HG02943 (cell line): ENCODE measurements at regions not wholly inside any gene's neighbourhood (a gene's known extent, or its start where the extent isn't known, plus 50 kb on each side); places are given as distances from the start of the nearest gene placed in this dataset.
"Not testable (repeated sequence)": the region's sequence is repeated elsewhere in the genome, so short reads cannot be mapped to it uniquely, and the experiment has no call there.

Source experiments
- ATAC-seq: cut with Tn5 transposase; IDR thresholded peaks from one replicate; pipeline ENCODE4 v1.9.1; 2021; ENCODE audit warnings: mild to moderate bottlenecking, low read depth, moderate library complexity; ENCODE audit not compliant: unreplicated experiment

DNA sequence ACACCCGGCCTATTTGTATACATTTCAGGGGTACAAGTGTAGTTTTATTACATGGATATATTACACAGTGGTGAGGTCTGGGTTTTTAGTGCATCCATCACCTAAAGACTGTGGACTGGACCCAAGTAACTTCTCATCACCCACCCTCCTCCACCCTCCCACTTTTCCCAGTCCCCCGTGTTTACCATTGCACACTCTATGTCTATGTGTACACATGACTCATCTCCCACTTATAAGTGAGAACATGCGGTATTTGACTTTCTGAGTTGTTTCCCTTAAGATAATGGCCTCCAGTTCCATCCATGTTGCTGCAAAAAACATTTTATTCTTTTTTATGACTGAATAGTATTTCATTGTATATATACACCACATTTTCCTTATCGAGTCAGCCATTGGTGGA, 98.9 kb upstream of the WAC start:
- no peak for ATAC-seq

DNA sequence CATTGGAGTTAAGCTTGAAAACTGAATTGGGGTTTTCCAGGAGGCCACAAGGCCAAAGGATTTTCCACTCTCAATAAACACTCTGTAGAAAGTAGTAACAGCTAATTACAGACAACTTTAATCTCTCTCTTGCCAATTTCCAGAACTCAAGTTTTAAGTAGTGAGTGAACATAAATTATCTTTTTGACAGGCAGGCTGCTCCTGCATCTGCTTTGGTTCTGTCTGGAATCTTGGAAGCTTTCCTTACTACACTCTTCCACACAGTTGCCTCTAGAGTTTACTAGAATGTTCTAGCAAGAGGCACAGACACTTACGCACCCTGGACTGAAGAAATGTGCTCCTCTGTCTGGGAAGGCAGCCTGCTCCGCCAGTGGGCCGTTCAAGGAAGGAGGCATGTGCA, 90.5 kb upstream of the WAC start:
- ATAC-seq: no peak

DNA sequence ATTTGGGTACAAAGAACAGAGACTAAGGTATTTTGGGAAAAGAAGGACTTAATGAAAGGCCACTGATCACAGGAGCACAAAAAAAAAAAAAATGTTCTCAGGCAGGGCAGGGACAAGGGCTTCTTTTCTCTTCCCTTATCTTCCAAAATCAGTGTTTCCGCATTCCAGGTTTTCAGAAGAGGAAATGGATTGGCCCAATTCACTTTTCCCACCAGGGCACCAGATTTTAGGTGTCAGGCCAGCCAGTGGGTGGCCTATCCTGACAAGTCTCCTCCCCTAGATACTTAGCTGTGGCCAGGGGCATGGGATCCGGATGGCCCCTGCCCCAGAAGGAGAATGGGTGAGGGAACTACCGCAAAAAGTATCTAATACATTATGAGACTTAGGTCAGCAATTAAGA, 88.9 kb upstream of the WAC start:
- ATAC-seq: no peak

DNA sequence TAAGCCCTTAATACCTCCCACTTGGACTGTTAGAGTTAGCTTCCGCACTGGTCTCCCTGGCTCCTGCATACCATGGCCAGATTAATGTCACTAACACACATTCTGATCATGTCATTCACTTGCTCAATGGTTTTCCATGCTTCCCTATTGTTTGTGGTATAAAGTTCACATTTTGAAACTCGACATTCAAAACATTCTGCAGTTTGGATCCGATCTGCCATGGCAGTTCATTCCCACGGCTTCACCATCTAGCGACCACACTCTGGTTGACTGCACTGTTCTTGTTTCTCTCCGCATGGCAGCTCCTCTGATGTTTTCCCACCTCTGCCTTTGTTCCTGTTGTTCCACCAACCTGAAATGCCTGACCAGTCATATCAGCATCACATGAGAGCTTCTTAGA, 87.4 kb upstream of the WAC start:
- no peak for ATAC-seq

DNA sequence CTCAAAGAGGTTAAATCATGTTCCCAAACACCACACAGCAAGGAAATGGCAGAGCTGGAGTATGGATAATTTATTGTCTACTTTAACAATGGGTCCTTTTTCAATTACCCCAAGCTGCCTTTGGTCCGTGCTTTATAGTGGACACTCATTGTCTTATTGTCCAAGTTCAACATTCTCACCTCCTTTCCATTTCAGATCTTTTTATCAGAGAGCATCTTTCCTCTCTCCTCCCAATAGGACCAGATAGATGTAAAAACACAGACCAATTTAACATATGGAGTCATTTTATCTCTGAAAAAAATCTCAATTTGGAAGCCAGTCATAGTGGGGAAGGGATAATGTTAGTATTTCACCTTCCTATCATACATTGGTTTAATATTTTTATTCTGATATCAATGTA, 83.5 kb upstream of the WAC start:
- no peak for ATAC-seq

DNA sequence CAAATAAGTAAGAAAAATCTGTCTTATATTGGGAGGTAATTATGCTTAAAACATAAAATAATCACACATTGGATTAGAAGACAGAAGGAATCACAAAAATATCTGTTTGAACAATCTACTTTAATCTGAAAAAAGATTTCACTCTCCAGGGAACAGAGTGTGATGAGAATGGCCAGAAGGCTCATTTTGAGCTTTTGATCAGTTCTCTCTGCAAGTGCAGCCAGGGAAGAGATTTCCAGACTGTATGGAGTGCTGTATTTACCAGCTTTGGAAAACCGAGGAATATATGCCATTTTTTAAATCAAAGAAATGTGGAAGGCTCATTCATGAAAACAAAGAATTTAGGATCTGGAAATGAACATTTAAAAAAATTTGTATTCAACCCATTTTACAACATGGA, 83.0 kb upstream of the WAC start:
- ATAC-seq: no peak

DNA sequence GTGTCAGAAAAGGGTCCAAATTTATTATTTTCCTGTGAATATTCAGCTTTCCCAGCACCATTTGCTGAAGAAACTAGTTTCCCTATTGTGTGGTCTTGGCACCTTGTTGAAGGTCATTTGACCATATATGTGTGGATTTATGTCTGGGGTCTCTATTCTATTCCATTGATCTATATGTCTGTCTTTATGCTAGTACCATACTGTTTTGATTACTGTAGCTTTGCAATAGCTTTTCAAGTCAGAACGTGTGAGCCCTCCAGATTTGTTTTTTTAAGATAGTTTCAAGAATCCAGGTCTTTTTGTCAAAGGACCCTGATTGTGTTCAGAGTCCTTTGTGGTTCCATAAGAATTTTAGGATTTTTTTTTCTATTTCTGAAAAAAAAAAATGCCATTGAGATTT, 79.0 kb upstream of the WAC start:
- ATAC-seq: no peak

DNA sequence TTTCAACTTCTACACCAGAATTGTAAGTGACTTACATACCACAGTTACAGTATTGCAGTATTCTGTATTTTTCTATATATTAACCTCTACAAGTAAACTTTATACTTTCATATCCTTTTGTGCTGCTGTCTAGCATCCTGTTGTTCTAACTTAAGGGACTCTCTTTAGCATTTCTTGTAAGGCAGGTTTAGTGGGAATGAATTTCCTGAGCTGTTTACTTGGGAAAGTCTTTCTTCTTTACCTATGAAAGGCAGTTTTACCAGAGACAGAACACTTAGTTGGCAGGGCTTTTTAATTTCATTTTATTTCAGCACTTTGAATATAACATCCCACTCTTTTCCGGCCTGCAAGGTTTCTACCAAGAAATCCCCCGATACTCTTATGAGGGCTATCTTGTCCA, 75.8 kb upstream of the WAC start:
- ATAC-seq: no peak

DNA sequence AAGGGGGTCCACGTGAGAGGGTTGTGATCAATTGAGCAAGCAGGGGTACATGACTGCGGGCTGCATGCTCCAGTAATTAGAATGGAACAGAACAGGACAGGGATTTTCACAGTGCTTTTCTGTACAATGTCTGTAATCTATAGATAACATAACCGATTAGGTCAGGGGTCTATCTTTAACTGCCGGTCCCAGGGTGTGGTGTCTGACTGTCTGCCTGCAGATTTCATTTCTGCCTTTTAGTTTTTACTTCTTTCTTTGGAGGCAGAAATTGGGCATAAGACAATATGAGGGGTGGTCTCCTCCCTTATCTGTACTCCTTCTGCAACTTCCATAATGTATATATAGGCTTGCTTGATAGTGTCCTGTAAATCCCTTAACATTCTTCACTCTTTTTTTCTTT, 75.0 kb upstream of the WAC start:
- ATAC-seq: not testable (repeated sequence)

DNA sequence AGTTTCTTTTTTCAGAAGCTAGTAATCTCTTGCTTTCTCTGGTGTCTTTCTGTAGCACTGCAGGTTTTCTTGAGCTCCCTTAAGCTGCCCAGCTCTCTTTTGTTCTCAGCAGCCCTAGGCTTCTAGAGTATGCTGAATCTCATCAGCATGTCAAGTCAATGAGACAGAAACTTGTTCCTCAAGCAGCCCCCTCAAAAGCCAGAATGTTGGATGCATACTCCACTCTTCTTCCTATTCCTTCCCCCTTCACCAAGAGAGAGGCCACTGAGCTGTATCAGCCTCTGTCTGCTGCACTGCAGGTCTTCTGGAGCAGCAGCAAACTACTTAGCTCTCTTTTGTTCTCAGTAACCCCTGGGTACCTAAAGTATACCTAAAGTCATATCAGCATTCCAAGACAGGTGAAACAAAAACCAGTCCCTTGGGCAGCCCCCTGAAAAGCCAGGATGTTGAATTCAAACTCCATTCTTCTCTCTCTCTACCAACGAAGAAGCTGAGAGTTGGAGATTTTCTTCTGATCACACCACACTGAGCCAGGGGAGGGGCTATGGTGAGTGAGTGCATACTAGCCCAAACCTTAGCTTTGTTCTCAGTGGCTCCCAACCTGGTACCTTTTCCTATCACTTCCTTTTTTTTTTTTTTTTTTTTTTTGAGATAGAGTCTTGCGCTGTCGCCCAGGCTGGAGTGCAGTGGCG, 73.3 kb upstream of the WAC start:
- no peak for ATAC-seq

DNA sequence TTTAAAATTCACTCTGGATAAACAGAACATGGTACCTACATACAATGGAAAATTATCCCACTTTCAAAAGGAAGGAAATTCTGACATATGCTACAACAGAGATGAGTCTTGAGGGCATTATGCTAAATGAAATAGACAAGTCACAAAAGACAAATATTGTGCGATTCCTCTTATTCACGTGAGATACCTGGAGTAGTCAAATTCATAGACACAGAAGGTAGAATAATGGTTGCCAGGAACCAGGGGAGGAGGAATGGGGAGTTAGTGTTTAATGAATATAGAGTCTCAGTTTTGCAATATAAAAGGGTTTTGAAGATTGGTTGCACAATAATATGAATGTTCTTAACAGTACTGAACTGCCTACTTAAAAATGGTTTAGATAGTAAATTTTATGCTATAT, 69.8 kb upstream of the WAC start:
- no peak for ATAC-seq

DNA sequence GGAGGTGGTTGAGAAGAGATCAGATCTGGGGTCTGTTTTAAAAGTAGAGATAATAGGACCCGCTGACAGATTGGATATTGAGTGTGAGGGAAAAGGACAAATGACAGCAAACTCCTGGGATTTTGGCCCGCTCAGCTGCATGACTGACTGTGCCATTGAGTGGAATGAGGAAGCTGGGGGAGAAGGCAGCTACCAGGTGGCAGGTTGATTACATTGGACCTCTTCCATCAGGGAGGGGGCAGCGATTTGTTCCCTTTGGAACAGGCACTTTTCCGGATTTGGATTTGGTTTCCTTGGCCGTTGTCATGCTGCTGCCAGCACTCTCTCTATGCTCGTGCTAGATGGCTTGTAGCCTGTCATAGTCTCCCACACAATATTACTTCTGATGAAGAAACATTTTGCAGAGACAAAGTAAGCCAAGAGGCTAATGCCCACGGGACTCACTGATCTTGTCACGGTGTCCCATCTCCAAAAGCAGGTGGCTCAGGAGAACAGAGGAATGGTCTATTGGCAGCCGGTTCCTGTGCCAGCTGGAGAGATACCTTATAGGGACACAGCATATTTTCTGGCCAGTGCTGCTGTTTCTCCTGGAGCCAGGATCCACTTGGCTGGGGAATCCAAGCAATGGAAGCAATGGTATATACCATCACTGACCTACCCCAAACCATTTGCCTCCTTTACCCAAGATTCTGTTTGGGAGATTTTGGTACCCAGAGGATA, 69.1 kb upstream of the WAC start:
- ATAC-seq: no peak

DNA sequence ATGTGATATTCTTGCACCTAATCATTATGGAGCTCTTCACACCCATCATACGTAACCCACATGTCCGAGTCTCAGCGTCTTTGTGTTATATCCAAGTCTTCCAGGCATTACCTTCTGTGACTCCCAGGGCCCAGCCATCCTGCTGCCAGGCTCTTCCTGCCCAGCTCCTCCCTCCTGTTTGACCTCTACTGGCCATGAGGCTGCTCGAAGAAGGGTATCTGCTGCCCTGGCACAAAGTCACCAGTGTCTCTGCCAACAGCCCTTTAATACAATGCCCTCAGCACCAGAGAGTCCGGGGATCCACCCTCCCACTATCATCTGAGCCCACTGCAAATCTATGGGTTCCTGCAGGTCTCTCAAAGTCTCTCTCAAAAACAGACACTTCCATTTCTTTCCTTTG, 65.3 kb upstream of the WAC start:
- ATAC-seq: no peak

DNA sequence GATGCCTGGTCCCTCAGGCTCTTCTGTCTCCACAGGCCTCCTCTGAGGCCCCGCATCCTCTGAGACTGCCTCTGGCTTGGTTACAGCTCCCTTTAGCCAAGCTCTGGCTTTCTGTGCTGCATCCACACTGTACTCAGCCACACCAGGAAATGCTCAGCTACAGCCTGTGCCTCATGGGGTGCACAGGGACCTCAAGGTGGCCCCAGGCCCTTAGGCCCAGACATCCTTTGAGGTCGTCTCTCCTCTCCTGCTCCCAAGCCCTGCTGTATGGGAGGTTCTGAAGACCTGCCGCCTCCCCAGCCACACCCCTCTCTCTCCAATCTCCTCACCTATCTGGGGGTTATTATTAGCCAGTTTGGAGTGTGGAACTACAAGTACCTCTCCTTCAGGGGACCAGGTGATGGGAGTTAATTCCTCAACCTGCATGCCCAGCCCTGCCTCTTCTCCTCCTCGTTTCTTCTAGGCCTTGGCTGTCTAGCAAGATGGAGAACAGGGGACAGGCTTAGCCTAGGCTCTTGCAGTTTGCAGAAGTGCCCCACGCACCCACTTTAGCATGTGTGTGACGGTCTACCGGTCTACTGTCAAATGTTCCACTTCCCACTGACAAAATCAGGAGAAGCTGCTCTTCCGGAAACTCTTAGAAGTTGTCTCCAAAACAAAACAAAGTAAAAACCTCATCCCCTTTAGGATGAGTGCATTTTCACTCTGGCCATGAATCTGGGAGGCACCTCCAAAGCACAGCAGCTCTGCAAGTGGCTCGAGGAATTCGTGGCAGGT, 64.0 kb upstream of the WAC start:
- no peak for ATAC-seq

DNA sequence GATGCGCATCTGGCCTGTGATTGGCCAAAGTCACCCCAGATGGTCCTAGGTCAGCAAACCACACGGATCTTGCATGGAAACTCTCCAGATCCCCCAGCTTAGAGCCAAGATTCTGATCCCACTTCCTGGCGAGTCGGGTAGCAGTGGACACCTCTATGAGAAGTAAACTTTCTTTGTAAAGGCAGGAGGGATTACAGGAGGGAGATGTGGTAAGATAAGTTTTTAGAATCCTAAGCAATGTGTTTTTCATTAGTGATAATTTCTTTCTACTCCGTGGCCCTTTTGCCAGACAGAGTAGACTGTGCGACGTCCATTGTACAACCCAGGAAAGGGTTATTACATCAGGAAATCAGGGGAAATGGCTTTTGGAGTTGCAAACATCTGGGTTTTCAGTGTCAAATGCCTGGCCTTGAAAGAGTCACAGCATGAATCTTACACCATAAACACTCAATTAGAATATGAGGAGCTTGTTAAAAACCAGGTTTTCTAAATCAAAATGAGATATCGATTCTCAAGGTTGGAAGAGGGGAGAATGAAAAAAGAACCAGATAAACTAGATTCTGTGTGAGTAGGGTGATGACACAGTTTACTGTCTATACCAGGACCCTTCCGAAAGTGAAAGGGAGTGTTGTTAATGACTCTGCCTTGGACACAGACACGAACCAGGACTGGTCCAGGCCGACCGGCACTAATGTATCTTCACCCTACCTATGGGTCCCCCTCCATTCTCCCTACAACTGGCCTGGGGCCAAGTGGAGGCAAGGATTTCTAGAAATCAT, 61.9 kb upstream of the WAC start:
- ATAC-seq: no peak

DNA sequence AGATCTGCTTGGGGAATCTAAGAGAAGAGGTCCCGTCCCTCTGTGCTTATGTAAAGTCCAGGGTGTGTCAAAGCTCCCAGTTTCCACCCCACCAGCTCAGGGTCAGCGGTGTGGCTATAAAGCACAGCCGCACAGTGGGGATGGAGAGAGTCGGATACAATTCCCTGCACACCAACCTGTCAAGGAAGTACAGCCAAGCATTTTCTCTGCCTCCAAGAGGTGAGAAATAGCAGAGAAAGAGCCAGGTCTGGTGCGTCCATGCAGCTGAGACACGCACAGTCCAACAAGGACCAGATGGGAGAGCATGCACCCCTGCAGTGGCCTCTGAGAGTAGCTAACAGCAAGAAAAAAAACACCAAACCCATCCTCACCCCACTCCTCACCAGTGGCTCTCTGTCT, 61.3 kb upstream of the WAC start:
- no peak for ATAC-seq

DNA sequence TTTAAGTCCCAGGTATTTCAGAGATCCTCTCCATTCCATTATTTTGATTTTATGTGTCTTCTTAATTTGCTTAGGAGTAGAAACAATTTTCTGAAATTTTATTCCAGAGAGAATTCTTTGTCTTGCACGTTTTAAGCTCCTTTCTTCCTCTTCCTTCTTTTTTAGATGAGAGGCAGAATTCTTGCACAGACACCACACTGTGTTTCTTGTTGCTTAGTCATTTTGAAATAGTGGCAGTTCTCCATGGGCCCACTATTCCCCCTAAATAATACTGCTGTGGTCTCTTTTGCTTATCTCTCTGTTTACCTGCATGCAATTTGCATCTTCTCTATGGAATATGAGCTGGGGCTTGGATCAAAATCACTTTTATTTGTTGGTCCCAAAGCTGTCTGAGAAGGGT, 54.3 kb upstream of the WAC start:
- ATAC-seq: no peak

DNA sequence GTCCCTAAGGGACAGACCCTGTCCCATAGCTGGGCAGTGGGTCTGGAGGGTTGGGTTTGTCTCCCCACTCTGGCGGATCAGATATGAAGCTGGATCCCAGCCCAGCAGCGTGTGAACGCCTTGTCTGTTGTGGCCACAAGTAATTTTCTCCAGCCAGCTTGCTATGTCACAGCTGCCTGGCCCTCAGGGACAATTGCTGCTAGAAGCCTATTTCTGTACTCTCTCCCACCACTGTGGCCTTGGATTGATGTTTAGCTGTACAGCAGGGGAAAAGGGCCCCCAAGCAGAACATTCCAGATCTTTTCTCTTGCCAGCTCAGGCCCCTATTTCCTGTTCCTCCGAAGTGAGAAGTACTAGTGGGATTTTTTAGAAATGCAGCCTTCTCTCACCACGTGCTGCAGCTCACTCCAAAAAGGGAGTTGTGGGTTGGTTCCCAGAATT, 53.5 kb upstream of the WAC start:
- ATAC-seq: no peak

DNA sequence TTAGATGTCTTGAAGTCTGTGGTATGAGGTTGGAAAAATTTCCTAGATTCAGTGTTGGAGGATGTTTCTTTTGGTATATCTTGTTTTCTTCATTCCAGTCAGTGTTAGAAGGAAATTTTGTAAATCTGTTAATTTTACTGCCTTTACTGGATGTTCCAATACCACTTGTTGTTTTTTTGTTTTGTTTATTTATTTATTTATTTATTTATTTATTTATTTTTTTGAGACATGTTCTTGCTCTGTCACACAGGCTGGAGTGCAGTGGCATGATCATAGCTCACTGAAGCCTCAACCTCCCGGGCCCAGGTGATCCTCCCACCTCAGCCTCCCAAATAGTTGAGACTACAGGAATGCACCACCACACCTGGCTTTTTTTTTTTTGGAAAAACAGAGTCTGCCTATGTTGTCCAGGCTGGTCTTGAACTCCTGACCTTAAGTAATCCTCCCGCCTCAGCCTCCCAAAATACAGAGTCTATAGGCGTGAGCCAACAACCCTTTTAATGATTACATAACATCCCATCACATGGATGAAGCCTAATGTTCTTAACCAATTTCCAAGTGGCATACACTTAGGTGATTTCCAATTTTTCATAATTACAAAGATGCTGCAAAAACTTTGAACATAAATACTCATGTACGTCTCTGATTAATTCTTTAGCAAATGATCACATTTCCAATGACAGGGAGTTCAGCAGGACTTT, 52.8 kb upstream of the WAC start:
- ATAC-seq: no peak

DNA sequence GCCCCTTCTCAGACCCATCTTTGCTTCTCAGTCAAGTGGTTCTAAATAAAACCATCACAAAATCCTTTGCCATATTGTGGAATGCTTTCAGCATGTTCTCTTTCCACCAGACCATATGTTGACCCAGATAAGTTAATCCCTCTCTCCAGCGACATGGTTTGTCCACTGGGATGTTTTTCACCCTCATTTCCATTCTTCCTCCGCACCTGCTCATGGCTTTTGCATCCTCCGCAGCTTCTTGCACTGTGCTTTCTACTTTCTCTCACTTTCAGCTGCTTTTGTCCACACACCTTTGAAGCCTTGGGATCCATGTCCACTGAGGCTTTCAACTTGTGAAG, 52.3 kb upstream of the WAC start:
- ATAC-seq: no peak
